H1 (cell line): ENCODE measurements at regions not wholly inside any gene's neighbourhood (a gene's known extent, or its start where the extent isn't known, plus 50 kb on each side); places are given as distances from the start of the nearest gene placed in this dataset.

ENCODE experiments used
- CTCF ChIA-PET: fragments of 300-600 bp; sonication (Branson Sonifier 250); formaldehyde crosslinking; loops from one replicate; lab custom pipeline; 2021; ENCODE audit not compliant: partially characterized antibody; lab: Charles Lee
- POLR2A ChIA-PET: fragments of 300-600 bp; sonication (Branson Sonifier 250); formaldehyde crosslinking; loops from one replicate; lab custom pipeline; 2021; ENCODE audit warnings: inconsistent platforms; ENCODE audit not compliant: partially characterized antibody; lab: Charles Lee
- DNase-seq, 2 experiments: peaks; one replicate each; pipeline versions ENCODE4 v3.0.0 to v3.0.0-alpha.2; 2010 to 2022; ENCODE audit warnings: low spot score in 2 of 2, low read depth in 1 of 2, mixed read lengths in 1 of 2
- FAIRE-seq: peaks from 2 replicates; lab custom pipeline; 2011; peaks lifted over from hg19 to GRCh38; lab: Jason Lieb, UNC
- H2AFZ ChIP-seq: 2 replicates; pipeline ENCODE4 v1.8.1; 2012; ENCODE audit warnings: low read length, inconsistent platforms
- H2AK5ac ChIP-seq: 2 replicates; pipeline ENCODE4 v1.6.1; 2013; ENCODE audit warnings: low read depth, low read length
- H2BK120ac ChIP-seq: replicated peaks from 2 replicates; pipeline ENCODE3; 2013; ENCODE audit warnings: low read depth, low read length, inconsistent platforms
- H2BK12ac ChIP-seq: 2 replicates; pipeline ENCODE4 v1.6.1; 2013; ENCODE audit warnings: low read depth, low read length
- H2BK15ac ChIP-seq: 2 replicates; pipeline ENCODE4 v1.6.1; 2013; ENCODE audit warnings: low read length
- H2BK20ac ChIP-seq: 2 replicates; pipeline ENCODE4 v1.6.1; 2013; ENCODE audit warnings: low read length
- H2BK5ac ChIP-seq: 2 replicates; pipeline ENCODE4 v1.6.1; 2013; ENCODE audit warnings: low read depth, low read length
- H3K14ac ChIP-seq: 2 replicates; pipeline ENCODE4 v1.6.1; 2013; ENCODE audit warnings: inconsistent platforms; ENCODE audit not compliant: insufficient read length
- H3K18ac ChIP-seq: 2 replicates; pipeline ENCODE4 v1.6.1; 2013; ENCODE audit warnings: low read length; ENCODE audit errors: extremely low read depth
- H3K23ac ChIP-seq: 2 replicates; pipeline ENCODE4 v1.6.1; 2013; ENCODE audit warnings: inconsistent platforms; ENCODE audit not compliant: insufficient read length
- H3K23me2 ChIP-seq: 2 replicates; pipeline ENCODE4 v1.6.1; 2013; ENCODE audit warnings: low read depth, low read length
- H3K27ac ChIP-seq: 2 replicates; pipeline ENCODE4 v1.6.1; 2011; ENCODE audit warnings: low read depth, low read length, inconsistent platforms
- H3K27me3 ChIP-seq, 4 experiments: replicated peaks in 1 of 4; 1 replicate in 1 of 4; 2 replicates in 3 of 4; pipeline versions ENCODE4 v1.6.1 to v1.8.1; 2011 to 2013; ENCODE audit warnings: low read length in 3 of 4, mild to moderate bottlenecking in 3 of 4, inconsistent platforms in 2 of 4, mixed read lengths in 2 of 4, moderate library complexity in 1 of 4; ENCODE audit not compliant: control insufficient read depth in 3 of 4, insufficient read depth in 3 of 4; ENCODE audit errors: extremely low read depth in 1 of 4
- H3K36me3 ChIP-seq, 4 experiments: 2 replicates each; pipeline versions ENCODE4 v1.6.1 to v1.8.1; 2011 to 2013; ENCODE audit warnings: mild to moderate bottlenecking in 4 of 4, low read length in 3 of 4, moderate library complexity in 2 of 4, control low read depth in 1 of 4, inconsistent platforms in 1 of 4; ENCODE audit not compliant: insufficient read depth in 4 of 4, control insufficient read depth in 2 of 4
- H3K4ac ChIP-seq: replicated peaks from 2 replicates; pipeline ENCODE3; 2013; ENCODE audit warnings: low read length, low read depth, mixed read lengths, inconsistent platforms; ENCODE audit not compliant: insufficient read length
- H3K4me1 ChIP-seq, 4 experiments: replicated peaks in 1 of 4; 1 replicate in 1 of 4; 2 replicates in 3 of 4; pipeline versions ENCODE4 v1.6.1 to v1.8.1; 2011 to 2013; ENCODE audit warnings: low read length in 3 of 4, inconsistent platforms in 2 of 4, mixed read lengths in 1 of 4; ENCODE audit not compliant: insufficient read depth in 4 of 4, control insufficient read depth in 3 of 4
- H3K4me2 ChIP-seq, 2 experiments: 2 replicates each; pipeline versions ENCODE4 v1.6.1 to v1.8.1; 2011 to 2013; ENCODE audit warnings: low read depth in 2 of 2, low read length in 2 of 2, control low read depth in 1 of 2, inconsistent platforms in 1 of 2, mild to moderate bottlenecking in 1 of 2; ENCODE audit not compliant: insufficient read depth in 1 of 2
- H3K4me3 ChIP-seq, 4 experiments: fragments of 200-600, 300-600 bp in 1 of 4; sonication (generic), shearing (Covaris generic), sonication (Bioruptor Twin) in 1 of 4; 2 replicates each; pipeline versions ENCODE4 v1.5.1 to v1.8.1; 2011 to 2016; ENCODE audit warnings: low read length in 4 of 4, low read depth in 3 of 4, control low read depth in 2 of 4, inconsistent platforms in 2 of 4, mild to moderate bottlenecking in 2 of 4, mixed read lengths in 1 of 4, moderate library complexity in 1 of 4; ENCODE audit not compliant: insufficient read depth in 2 of 4; ENCODE audit errors: extremely low read depth in 1 of 4
- H3K56ac ChIP-seq: replicated peaks from 2 replicates; pipeline ENCODE3; 2013; ENCODE audit warnings: low read depth, mild to moderate bottlenecking, mixed read lengths, low read length, inconsistent platforms; ENCODE audit not compliant: insufficient read length
- H3K79me1 ChIP-seq: 2 replicates; pipeline ENCODE4 v1.6.1; 2013; ENCODE audit warnings: low read depth, low read length, control low read depth
- H3K79me2 ChIP-seq, 2 experiments: 2 replicates each; pipeline versions ENCODE4 v1.6.1 to v1.8.1; 2012 to 2013; ENCODE audit warnings: low read length in 2 of 2, mild to moderate bottlenecking in 2 of 2, inconsistent platforms in 1 of 2; ENCODE audit not compliant: insufficient read depth in 2 of 2, control insufficient read depth in 1 of 2
- H3K9ac ChIP-seq, 4 experiments: replicated peaks in 1 of 4; 1 replicate in 1 of 4; 2 replicates in 3 of 4; pipeline versions ENCODE4 v1.6.1 to v1.8.1; 2011 to 2013; ENCODE audit warnings: low read depth in 3 of 4, low read length in 3 of 4, control low read depth in 2 of 4, mild to moderate bottlenecking in 2 of 4, moderate library complexity in 2 of 4, inconsistent platforms in 1 of 4; ENCODE audit errors: extremely low read depth in 1 of 4
- H3K9me3 ChIP-seq, 2 experiments: 2 replicates each; pipeline versions ENCODE4 v1.6.1 to v1.8.1; 2012 to 2013; ENCODE audit warnings: mild to moderate bottlenecking in 2 of 2, moderate library complexity in 2 of 2, control low read depth in 1 of 2, inconsistent platforms in 1 of 2, low read depth in 1 of 2, low read length in 1 of 2, mixed read lengths in 1 of 2; ENCODE audit not compliant: insufficient read depth in 2 of 2
- H4K20me1 ChIP-seq, 2 experiments: replicated peaks in 1 of 2; 2 replicates each; pipeline versions ENCODE3 to v1.8.1; 2011 to 2013; ENCODE audit warnings: inconsistent platforms in 2 of 2, low read length in 2 of 2, mild to moderate bottlenecking in 1 of 2; ENCODE audit not compliant: insufficient read depth in 2 of 2, control insufficient read depth in 1 of 2
- H4K5ac ChIP-seq: 2 replicates; pipeline ENCODE4 v1.6.1; 2013; ENCODE audit warnings: low read length, low read depth, mixed read lengths, inconsistent platforms; ENCODE audit not compliant: insufficient read length
- H4K8ac ChIP-seq: 2 replicates; pipeline ENCODE4 v1.8.0; 2013; ENCODE audit warnings: mild to moderate bottlenecking, moderate library complexity, low read length, inconsistent platforms; ENCODE audit not compliant: insufficient read depth; ENCODE audit errors: extremely low read depth
- H4K91ac ChIP-seq: replicated peaks from 2 replicates; pipeline ENCODE3; 2013; ENCODE audit warnings: low read length, mixed read lengths, inconsistent platforms; ENCODE audit not compliant: insufficient read length
- ATF2 ChIP-seq: IDR thresholded peaks from 2 replicates; pipeline ENCODE4 v1.6.1; 2012; ENCODE audit warnings: low read length, inconsistent platforms
- CTBP2 ChIP-seq: IDR thresholded peaks from 2 replicates; pipeline ENCODE4 v1.7.0; 2011; ENCODE audit warnings: borderline replicate concordance, mild to moderate bottlenecking, moderate library complexity, mixed read lengths, low read length; ENCODE audit not compliant: insufficient read depth, insufficient read length
- CTCF ChIP-seq, 3 experiments: IDR thresholded peaks; 1 replicate in 2 of 3; 2 replicates in 1 of 3; pipeline versions ENCODE4 v1.5.1 to v1.6.1; 2011; ENCODE audit warnings: low read length in 3 of 3, mild to moderate bottlenecking in 3 of 3, inconsistent platforms in 2 of 3, low read depth in 1 of 3, moderate library complexity in 1 of 3; ENCODE audit not compliant: insufficient read depth in 1 of 3; ENCODE audit errors: control extremely low read depth in 1 of 3
- FOSL1 ChIP-seq: IDR thresholded peaks from 2 replicates; pipeline ENCODE4 v1.6.1; 2011; ENCODE audit warnings: mild to moderate bottlenecking, low read depth, low read length, moderate library complexity; ENCODE audit not compliant: insufficient read depth
- NRF1 ChIP-seq: IDR thresholded peaks from 2 replicates; pipeline ENCODE4 v1.6.1; 2011; ENCODE audit warnings: mild to moderate bottlenecking, low read depth, low read length, improper control_type of control experiment
- RFX5 ChIP-seq: IDR thresholded peaks from 2 replicates; pipeline ENCODE4 v1.6.1; 2011; ENCODE audit warnings: low read depth, low read length, improper control_type of control experiment, borderline replicate concordance
- TAF1 ChIP-seq: IDR thresholded peaks from 2 replicates; pipeline ENCODE4 v1.6.1; 2011; ENCODE audit warnings: mild to moderate bottlenecking, low read depth, low read length
- WGBS, 2 experiments: shearing (Covaris generic) in 1 of 2; methylation state at CpG; one replicate each; pipeline versions ENCODE4 v1.1.6 to v1.1.7; 2013 to 2015; ENCODE audit warnings: low lambda C conversion rate in 2 of 2, mixed read lengths in 2 of 2, inconsistent platforms in 1 of 2, low coverage in 1 of 2, missing lambda C conversion rate in 1 of 2; ENCODE audit not compliant: insufficient replicate concordance in 2 of 2, insufficient coverage in 1 of 2, insufficient read length in 1 of 2; ENCODE audit errors: extremely low coverage in 1 of 2, missing lambda C conversion rate in 1 of 2; 5-methylcytosine and 5-hydroxymethylcytosine counted together
- TF ChIP-seq, protein P1 (sequence below): IDR thresholded peaks from 2 replicates; pipeline ENCODE4 v1.6.1; 2012; ENCODE audit warnings: inconsistent platforms

- Histone ChIP-seq H3K4ac (no peak overlapping the region), H3K27ac (no peak overlapping the region), H3K23me2 (no peaks in the 10 kb centered on the region), H2BK120ac (no peak overlapping the region), H4K91ac (no peak overlapping the region), H3K79me1 (no peaks in the 10 kb centered on the region), H2BK20ac (no peak overlapping the region), H2BK12ac (no peak overlapping the region), H3K9me3 (no peaks in the 10 kb centered on the region), H3K23ac (no peak overlapping the region), H3K9ac (no peak overlapping the region), H3K14ac (no peak overlapping the region), H3K79me2 (no peaks in the 10 kb centered on the region), H2AFZ (no peak overlapping the region), H3K4me1 (no peaks in the 10 kb centered on the region; a peak in 2 of 7 replicates), H2BK5ac (no peak overlapping the region), H2AK5ac (no peak overlapping the region), H4K8ac (no peak overlapping the region), H4K20me1 (no peaks in the 10 kb centered on the region), H3K56ac (no peak overlapping the region), H3K4me2 (no peak overlapping the region), H3K18ac (no peak overlapping the region), H3K27me3 (peaks cover 0 to 1% (median 0%) of the 10 kb centered on the region in 4 experiments; a peak in 2 of 7 replicates), H4K5ac (no peak overlapping the region), H3K4me3 (no peak overlapping the region), H2BK15ac (no peak overlapping the region), H3K36me3 (no peaks in the 10 kb centered on the region)
- 95% methylated on average over 10 of the region's 10 CpGs; no CpG with 5 or more reads in 1 of the 2 experiments for WGBS, 2 experiments
- FAIRE-seq (no peak), DNase-seq (no peak)
- TF ChIP-seq RFX5 (no peak), NRF1 (no peak), CTBP2 (no peak), CTCF (IDR thresholded peaks at IDR 0.05; ENCODE audit: control extremely low read depth in 1 of 3, insufficient read depth in 1 of 3, low read depth in 1 of 3, low read length in 3 of 3) (no peak), ATF2 (no peak), TAF1 (no peak), FOSL1 (no peak)
- TF ChIP-seq, protein P1, sequence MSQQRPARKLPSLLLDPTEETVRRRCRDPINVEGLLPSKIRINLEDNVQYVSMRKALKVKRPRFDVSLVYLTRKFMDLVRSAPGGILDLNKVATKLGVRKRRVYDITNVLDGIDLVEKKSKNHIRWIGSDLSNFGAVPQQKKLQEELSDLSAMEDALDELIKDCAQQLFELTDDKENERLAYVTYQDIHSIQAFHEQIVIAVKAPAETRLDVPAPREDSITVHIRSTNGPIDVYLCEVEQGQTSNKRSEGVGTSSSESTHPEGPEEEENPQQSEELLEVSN, result no peak
- POLR2A ChIA-PET, result no interaction called here
- CTCF ChIA-PET, result interaction anchor here (0.6 kb wide), 1 partner anchor 585 kb away, joined by 3 read pairs; no protein-coding TSS in a partner anchor
Measured at GRCh38 chr3:59538753-59539432, 489.1 kb upstream of the CFAP20DC start.
